GM18498 (cell line): ENCODE measurements at regions not wholly inside any gene's neighbourhood (a gene's known extent, or its start where the extent isn't known, plus 50 kb on each side); places are given as distances from the start of the nearest gene placed in this dataset.

Experiments
- ATAC-seq: cut with Tn5 transposase; IDR thresholded peaks from one replicate; pipeline ENCODE4 v1.9.1; 2021; ENCODE audit warnings: mild to moderate bottlenecking, moderate library complexity; ENCODE audit not compliant: unreplicated experiment

GRCh38 chr3:81291586-81291985, 469.9 kb downstream of the GBE1 start:
- ATAC-seq = no peak

- ATAC-seq = no peak
Measured at GRCh38 chr3:81289676-81290075, 471.8 kb downstream of the GBE1 start.

- ATAC-seq = no peak
Measured at GRCh38 chr3:81279481-81280379, 481.7 kb downstream of the GBE1 start.

- ATAC-seq = no peak
Measured at GRCh38 chr3:81277853-81278252, 483.6 kb downstream of the GBE1 start.

GRCh38 chr3:81274671-81275070, 486.8 kb downstream of the GBE1 start:
- ATAC-seq = no peak

GRCh38 chr3:81270603-81271379, 490.7 kb downstream of the GBE1 start:
- ATAC-seq = peak; percentile 88

GRCh38 chr3:81268526-81268925, 492.9 kb downstream of the GBE1 start:
- no peak for ATAC-seq

GRCh38 chr3:81261996-81262395, 499.4 kb downstream of the GBE1 start:
- ATAC-seq = no peak

- no peak for ATAC-seq
Measured at GRCh38 chr3:81255463-81255862, 506.0 kb downstream of the GBE1 start.

GRCh38 chr3:81251096-81251495, 510.3 kb downstream of the GBE1 start:
- ATAC-seq = no peak

GRCh38 chr3:81249540-81250029, 511.9 kb downstream of the GBE1 start:
- ATAC-seq = peak; percentile 55

- no peak for ATAC-seq
Measured at GRCh38 chr3:81245501-81245900, 515.9 kb downstream of the GBE1 start.

GRCh38 chr3:81245043-81245442, 516.4 kb downstream of the GBE1 start:
- no peak for ATAC-seq

- ATAC-seq = no peak
Measured at GRCh38 chr3:81244231-81244630, 517.2 kb downstream of the GBE1 start.

GRCh38 chr3:81242871-81243270, 518.6 kb downstream of the GBE1 start:
- no peak for ATAC-seq

GRCh38 chr3:81237181-81237580, 524.3 kb downstream of the GBE1 start:
- ATAC-seq = no peak

- no peak for ATAC-seq
Measured at GRCh38 chr3:81218023-81218422, 543.4 kb downstream of the GBE1 start.

- ATAC-seq = no peak
Measured at GRCh38 chr3:81217101-81217500, 544.3 kb downstream of the GBE1 start.

- ATAC-seq = no peak
Measured at GRCh38 chr3:81216192-81216591, 545.3 kb downstream of the GBE1 start.

- no peak for ATAC-seq
Measured at GRCh38 chr3:81214631-81215030, 546.8 kb downstream of the GBE1 start.

- no peak for ATAC-seq
Measured at GRCh38 chr3:81199587-81199986, 561.9 kb downstream of the GBE1 start.

- no peak for ATAC-seq
Measured at GRCh38 chr3:81198756-81199155, 562.7 kb downstream of the GBE1 start.
